ENCODE measurements at regions not wholly inside any gene's neighbourhood (a gene's known extent, or its start where the extent isn't known, plus 50 kb on each side); places are given as distances from the start of the nearest gene placed in this dataset.

DNA sequence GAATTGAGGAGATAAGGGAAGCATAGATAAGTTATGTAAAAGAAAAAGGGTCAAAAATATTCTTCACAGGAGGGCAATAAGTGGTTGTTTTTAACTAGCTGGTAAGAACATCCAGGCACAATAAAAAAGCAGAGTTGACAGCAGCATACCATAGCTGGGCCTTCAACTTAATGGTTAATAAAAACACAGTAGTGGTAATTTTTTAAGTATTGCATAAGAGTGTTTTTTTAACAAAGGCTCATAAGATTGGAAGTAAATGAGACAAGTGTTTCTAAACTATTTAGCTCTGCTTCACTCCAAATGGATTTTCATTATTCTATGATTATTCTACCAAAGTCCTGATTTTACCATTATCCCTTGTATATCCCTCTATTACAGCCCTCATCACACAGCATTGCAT, 140.1 kb upstream of the TSPAN8 start:
- TF ChIP-seq, protein P1, sequence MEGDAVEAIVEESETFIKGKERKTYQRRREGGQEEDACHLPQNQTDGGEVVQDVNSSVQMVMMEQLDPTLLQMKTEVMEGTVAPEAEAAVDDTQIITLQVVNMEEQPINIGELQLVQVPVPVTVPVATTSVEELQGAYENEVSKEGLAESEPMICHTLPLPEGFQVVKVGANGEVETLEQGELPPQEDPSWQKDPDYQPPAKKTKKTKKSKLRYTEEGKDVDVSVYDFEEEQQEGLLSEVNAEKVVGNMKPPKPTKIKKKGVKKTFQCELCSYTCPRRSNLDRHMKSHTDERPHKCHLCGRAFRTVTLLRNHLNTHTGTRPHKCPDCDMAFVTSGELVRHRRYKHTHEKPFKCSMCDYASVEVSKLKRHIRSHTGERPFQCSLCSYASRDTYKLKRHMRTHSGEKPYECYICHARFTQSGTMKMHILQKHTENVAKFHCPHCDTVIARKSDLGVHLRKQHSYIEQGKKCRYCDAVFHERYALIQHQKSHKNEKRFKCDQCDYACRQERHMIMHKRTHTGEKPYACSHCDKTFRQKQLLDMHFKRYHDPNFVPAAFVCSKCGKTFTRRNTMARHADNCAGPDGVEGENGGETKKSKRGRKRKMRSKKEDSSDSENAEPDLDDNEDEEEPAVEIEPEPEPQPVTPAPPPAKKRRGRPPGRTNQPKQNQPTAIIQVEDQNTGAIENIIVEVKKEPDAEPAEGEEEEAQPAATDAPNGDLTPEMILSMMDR (conservative IDR thresholded peaks at IDR 0.05), result no peak
- TF ChIP-seq EZH2 (IDR thresholded peaks at IDR 0.05; ENCODE audit: low read depth), result no peak
- ChIA-PET POLR2A (ENCODE audit: unreplicated experiment) (no interaction called here), CTCF (no interaction called here)
- Histone ChIP-seq H3K9me3 (ENCODE audit: insufficient read depth, low read depth) (no peaks in the 10 kb centered on the region), H3K27me3 (ENCODE audit: insufficient read depth, low read depth) (no peaks in the 10 kb centered on the region), H3K36me3 (ENCODE audit: low read depth) (no peaks in the 10 kb centered on the region), H2AFZ (no peak overlapping the region), H3K4me1 (replicated peaks; ENCODE audit: insufficient read depth) (no peaks in the 10 kb centered on the region), H4K20me1 (ENCODE audit: insufficient read depth) (no peaks in the 10 kb centered on the region), H3K4me2 (no peak overlapping the region), H3F3A (ENCODE audit: insufficient read depth, low read depth) (no peaks in the 10 kb centered on the region), H3K9me2 (ENCODE audit: insufficient read depth) (no peaks in the 10 kb centered on the region), H3K4me3 (no peak overlapping the region), H3K79me2 (ENCODE audit: low read depth) (no peaks in the 10 kb centered on the region), H3K27ac (no peak overlapping the region)
- no peak for DNase-seq
- no TSS peak for BruUV-seq (replicated peaks)
- intact Hi-C loops (cut with micrococcal nuclease; ENCODE audit: unreplicated experiment), result no loop called here

DNA sequence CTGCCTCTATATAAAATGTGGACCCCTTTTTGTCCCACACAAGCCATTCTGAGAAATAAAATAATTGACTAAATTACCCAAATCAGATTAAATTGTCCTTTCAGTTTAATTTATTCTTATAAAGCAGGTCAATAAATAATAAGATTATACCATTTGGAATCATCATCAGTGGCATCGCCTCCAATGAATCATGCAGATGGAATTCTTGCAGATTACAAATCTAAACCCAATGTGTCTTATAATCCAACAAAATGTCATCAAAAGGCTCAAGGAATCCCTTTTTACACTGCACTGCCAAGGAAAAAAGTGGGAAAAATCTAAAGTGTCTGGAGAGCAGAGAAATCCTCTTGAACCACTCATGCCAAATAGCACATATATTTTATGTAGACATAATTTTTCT, 138.2 kb upstream of the TSPAN8 start:
- intact Hi-C loops (cut with micrococcal nuclease; ENCODE audit: unreplicated experiment), result no loop called here
- no peak overlapping the region for H3K4me3 ChIP-seq
- H3K36me3 ChIP-seq (ENCODE audit: low read depth), result no peaks in the 10 kb centered on the region
- ChIA-PET CTCF (no interaction called here), POLR2A (ENCODE audit: unreplicated experiment) (no interaction called here)
- BruUV-seq (replicated peaks), result no TSS peak
- H2AFZ ChIP-seq, result no peak overlapping the region
- H3K27me3 ChIP-seq (ENCODE audit: insufficient read depth, low read depth), result no peaks in the 10 kb centered on the region
- H3F3A ChIP-seq (ENCODE audit: insufficient read depth, low read depth), result no peaks in the 10 kb centered on the region
- H3K4me2 ChIP-seq, result no peak overlapping the region
- no peak overlapping the region for H3K27ac ChIP-seq
- no peak for DNase-seq
- H3K4me1 ChIP-seq (replicated peaks; ENCODE audit: insufficient read depth), result no peaks in the 10 kb centered on the region
- no peaks in the 10 kb centered on the region for H3K9me2 ChIP-seq (ENCODE audit: insufficient read depth)
- H4K20me1 ChIP-seq (ENCODE audit: insufficient read depth), result no peaks in the 10 kb centered on the region
- no peaks in the 10 kb centered on the region for H3K9me3 ChIP-seq (ENCODE audit: insufficient read depth, low read depth)
- H3K79me2 ChIP-seq (ENCODE audit: low read depth), result no peaks in the 10 kb centered on the region
- TF ChIP-seq, protein P1 (conservative IDR thresholded peaks at IDR 0.05), result no peak
- TF ChIP-seq EZH2 (IDR thresholded peaks at IDR 0.05; ENCODE audit: low read depth), result no peak

DNA sequence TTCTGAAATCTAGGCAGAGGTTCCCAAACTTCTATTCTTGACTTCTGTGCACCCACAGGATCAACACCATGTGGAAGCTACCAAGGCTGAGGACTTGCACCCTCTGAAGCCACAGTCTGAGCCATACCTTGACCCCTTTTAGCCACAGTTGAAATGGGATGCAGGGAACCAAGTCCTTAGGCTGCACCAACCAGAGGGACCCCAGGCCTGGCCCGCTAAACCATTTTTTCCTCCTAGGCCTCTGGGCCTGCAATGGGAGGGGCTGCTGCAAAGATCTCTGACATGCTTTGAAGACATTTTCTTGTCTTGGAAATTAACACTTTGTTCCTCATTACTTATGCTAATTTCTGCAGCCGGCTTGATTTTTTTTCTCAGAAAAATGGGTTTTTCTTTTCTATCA, 133.9 kb upstream of the TSPAN8 start:
- BruUV-seq (replicated peaks), result no TSS peak
- no peaks in the 10 kb centered on the region for H4K20me1 ChIP-seq (ENCODE audit: insufficient read depth)
- H3K9me3 ChIP-seq (ENCODE audit: insufficient read depth, low read depth), result no peaks in the 10 kb centered on the region
- no peaks in the 10 kb centered on the region for H3K36me3 ChIP-seq (ENCODE audit: low read depth)
- no peak overlapping the region for H3K4me2 ChIP-seq
- TF ChIP-seq, protein P1 (conservative IDR thresholded peaks at IDR 0.05), result no peak
- TF ChIP-seq EZH2 (IDR thresholded peaks at IDR 0.05; ENCODE audit: low read depth), result no peak
- no peaks in the 10 kb centered on the region for H3K4me1 ChIP-seq (replicated peaks; ENCODE audit: insufficient read depth)
- no peak overlapping the region for H3K4me3 ChIP-seq
- POLR2A ChIA-PET (ENCODE audit: unreplicated experiment), result no interaction called here
- no peak overlapping the region for H3K27ac ChIP-seq
- intact Hi-C loops (cut with micrococcal nuclease; ENCODE audit: unreplicated experiment), result no loop called here
- CTCF ChIA-PET, result no interaction called here
- no peaks in the 10 kb centered on the region for H3K79me2 ChIP-seq (ENCODE audit: low read depth)
- no peak for DNase-seq
- no peaks in the 10 kb centered on the region for H3F3A ChIP-seq (ENCODE audit: insufficient read depth, low read depth)
- no peak overlapping the region for H2AFZ ChIP-seq
- H3K27me3 ChIP-seq (ENCODE audit: insufficient read depth, low read depth), result no peaks in the 10 kb centered on the region
- H3K9me2 ChIP-seq (ENCODE audit: insufficient read depth), result no peaks in the 10 kb centered on the region

All from PC-9 (cell line).